Aorta (tissue), 5 donors: ENCODE measurements at regions not wholly inside any gene's neighbourhood (a gene's known extent, or its start where the extent isn't known, plus 50 kb on each side); places are given as distances from the start of the nearest gene placed in this dataset.

ENCODE experiments used
- ATAC-seq: fragments of 200-7000 bp; cut with Tn5 transposase; one replicate; pipeline ENCODE4 v1.9.1; 2022; ENCODE audit warnings: moderate library complexity; ENCODE audit not compliant: low FRiP score
- DNase-seq, 2 donors: peaks; one replicate each; pipeline ENCODE4 v3.0.0-alpha.2; 2020
- H3K27ac ChIP-seq, 2 donors: one replicate each; pipeline ENCODE4 v1.5.1; 2013; ENCODE audit warnings: low read length in 2 of 2, mild to moderate bottlenecking in 2 of 2, moderate library complexity in 2 of 2, control low read depth in 1 of 2, inconsistent platforms in 1 of 2, low read depth in 1 of 2
- H3K27me3 ChIP-seq, 2 donors: one replicate each; pipeline ENCODE4 v1.6.1; 2013; ENCODE audit warnings: control low read depth in 1 of 2, low read length in 1 of 2, mild to moderate bottlenecking in 1 of 2, moderate library complexity in 1 of 2; ENCODE audit not compliant: insufficient read depth in 2 of 2, control insufficient read depth in 1 of 2
- H3K36me3 ChIP-seq, 2 donors: one replicate each; pipeline ENCODE4 v1.6.1; 2013; ENCODE audit warnings: control low read depth in 1 of 2, low read length in 1 of 2, mild to moderate bottlenecking in 1 of 2; ENCODE audit not compliant: insufficient read depth in 2 of 2, control insufficient read depth in 1 of 2
- H3K4me1 ChIP-seq, 2 donors: one replicate each; pipeline ENCODE4 v1.6.1; 2013; ENCODE audit warnings: low read length in 2 of 2, control low read depth in 1 of 2, mild to moderate bottlenecking in 1 of 2, moderate library complexity in 1 of 2; ENCODE audit not compliant: insufficient read depth in 2 of 2, control insufficient read depth in 1 of 2
- H3K4me3 ChIP-seq, 2 donors: one replicate each; pipeline ENCODE4 v1.5.1; 2013; ENCODE audit warnings: low read length in 2 of 2, control low read depth in 1 of 2, mild to moderate bottlenecking in 1 of 2
- H3K9me3 ChIP-seq: one replicate; pipeline ENCODE4 v1.6.1; 2013; ENCODE audit warnings: mild to moderate bottlenecking, low read length; ENCODE audit not compliant: control insufficient read depth
- WGBS, 2 donors: extraction: QIAGEN DNeasy Blood & Tissue Kit; methylation state at CpG; one replicate each; pipeline ENCODE4 v1.1.7; 2013; 5-methylcytosine and 5-hydroxymethylcytosine counted together
- intact Hi-C, 2 donors: fragments of 100-400 bp; cut with DNase I; formaldehyde crosslinking; loops; one replicate each; pipeline versions ENCODE4 v1.14.2 to v1.15.0; 2022
- donor health status: healthy with polysubstance abuse.
- donor health status: Bipolar disorder and iron deficiency.
- donor health status: DM: no; HTN: no; CAD: no.
- donor health status: DM: no; HTN: no; CAD: no.
- donor health status: DM: yes; HTN: yes; CAD: no.

DNA sequence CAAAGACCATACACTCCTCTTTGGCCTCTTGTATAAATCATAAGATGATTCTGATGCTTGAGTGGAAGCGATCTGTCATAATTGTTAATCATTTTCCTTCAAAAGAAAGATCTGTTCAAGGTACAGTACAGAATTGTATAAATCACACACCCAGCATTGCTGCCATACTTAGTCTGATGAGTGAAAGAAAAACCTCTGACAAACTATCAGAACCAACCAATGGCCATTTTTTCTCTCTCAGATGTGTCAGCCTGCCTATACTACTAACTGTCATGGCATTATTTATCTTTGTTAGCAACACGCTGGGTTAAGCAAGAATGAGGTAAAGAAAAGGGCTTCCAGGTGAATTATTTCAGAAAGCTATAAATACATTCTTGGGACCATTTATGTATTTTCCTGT, 1112.7 kb upstream of the TENM4 start:
- no peaks in the 10 kb centered on the region for H3K4me1 ChIP-seq
- no peaks in the 10 kb centered on the region for H3K9me3 ChIP-seq
- DNase-seq = no peak
- 79 to 80% methylated on average over 2 of the region's 2 CpGs for WGBS, 2 donors
- no peak for ATAC-seq
- no peaks in the 10 kb centered on the region for H3K36me3 ChIP-seq
- intact Hi-C loops = no loop called here
- H3K4me3 ChIP-seq = no peak overlapping the region
- no peaks in the 10 kb centered on the region for H3K27me3 ChIP-seq
- no peak overlapping the region for H3K27ac ChIP-seq

DNA sequence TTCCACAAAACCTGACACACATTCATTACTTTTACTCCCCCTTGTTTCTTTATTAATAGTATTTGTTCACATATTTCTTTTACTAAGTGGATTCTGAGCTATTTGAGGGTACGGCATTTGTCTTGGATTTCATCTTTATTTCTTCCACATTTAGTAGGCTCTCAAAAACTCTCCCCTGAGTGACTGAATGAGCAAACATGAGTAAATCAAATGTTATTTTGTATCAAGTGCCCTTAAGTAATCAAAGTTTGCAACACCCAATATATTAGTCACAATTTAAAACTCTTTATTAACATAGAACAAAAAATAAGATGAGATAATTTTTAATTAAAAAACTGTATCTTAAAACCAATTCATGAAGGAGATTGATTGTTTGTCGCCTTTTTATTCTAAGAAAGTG, 1101.9 kb upstream of the TENM4 start:
- Histone ChIP-seq H3K9me3 (no peaks in the 10 kb centered on the region), H3K4me1 (no peaks in the 10 kb centered on the region), H3K36me3 (no peaks in the 10 kb centered on the region), H3K27ac (no peak overlapping the region), H3K27me3 (no peaks in the 10 kb centered on the region), H3K4me3 (no peak overlapping the region)
- WGBS, 2 donors = 76 to 84% methylated on average over 2 of the region's 2 CpGs
- no peak for DNase-seq
- ATAC-seq = no peak
- intact Hi-C loops = no loop called here

DNA sequence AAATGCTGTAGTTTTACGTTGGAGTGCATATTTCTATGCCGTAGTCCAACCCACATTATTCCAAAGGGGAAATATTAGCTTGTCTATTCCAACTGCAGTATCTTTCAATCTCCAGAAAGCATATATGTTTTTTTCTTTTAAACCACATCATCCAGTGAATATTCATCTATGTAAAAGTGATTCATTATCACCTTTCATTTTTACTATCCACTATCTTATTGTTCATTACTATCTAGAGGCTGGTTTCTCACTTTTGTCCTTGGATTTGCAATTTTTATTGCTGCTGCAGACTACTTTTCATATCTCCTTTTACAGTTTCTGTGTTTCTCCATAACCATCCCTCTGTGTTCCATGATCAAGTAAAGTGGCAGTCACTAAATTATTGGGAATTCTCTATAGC, 1097.2 kb upstream of the TENM4 start:
- H3K4me3 ChIP-seq = no peak overlapping the region
- DNase-seq = no peak
- no peaks in the 10 kb centered on the region for H3K4me1 ChIP-seq
- H3K27me3 ChIP-seq = no peaks in the 10 kb centered on the region
- intact Hi-C loops = no loop called here
- H3K27ac ChIP-seq = no peak overlapping the region
- no peaks in the 10 kb centered on the region for H3K36me3 ChIP-seq
- H3K9me3 ChIP-seq = no peaks in the 10 kb centered on the region
- 66 to 80% methylated on average over 2 of the region's 2 CpGs for WGBS, 2 donors
- no peak for ATAC-seq

DNA sequence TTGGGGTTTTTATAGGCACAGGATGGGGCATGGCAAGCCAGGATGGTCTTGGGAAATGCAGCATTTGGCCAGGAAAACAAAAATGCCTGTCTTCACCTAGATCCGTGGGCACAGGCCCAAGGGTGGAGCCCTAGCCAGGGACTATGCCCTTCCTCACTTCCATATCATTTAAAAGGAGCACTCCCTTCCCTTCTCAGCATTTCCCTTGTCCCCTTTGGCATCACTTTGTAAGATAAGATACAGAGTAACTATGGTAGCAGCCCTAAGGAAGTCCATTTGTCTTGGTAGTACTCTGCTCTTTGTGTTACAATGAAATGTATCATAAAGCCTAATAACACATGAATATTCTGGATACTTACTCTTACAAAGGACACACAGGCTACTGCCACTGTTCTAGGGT, 1092.6 kb upstream of the TENM4 start:
- Histone ChIP-seq H3K27me3 (no peaks in the 10 kb centered on the region), H3K36me3 (no peaks in the 10 kb centered on the region), H3K9me3 (no peaks in the 10 kb centered on the region), H3K4me1 (no peaks in the 10 kb centered on the region), H3K27ac (no peak overlapping the region), H3K4me3 (no peak overlapping the region)
- 88% methylated on average over 1 of the region's 1 CpG for WGBS, 2 donors
- ATAC-seq = no peak
- DNase-seq = no peak
- intact Hi-C loops = no loop called here

DNA sequence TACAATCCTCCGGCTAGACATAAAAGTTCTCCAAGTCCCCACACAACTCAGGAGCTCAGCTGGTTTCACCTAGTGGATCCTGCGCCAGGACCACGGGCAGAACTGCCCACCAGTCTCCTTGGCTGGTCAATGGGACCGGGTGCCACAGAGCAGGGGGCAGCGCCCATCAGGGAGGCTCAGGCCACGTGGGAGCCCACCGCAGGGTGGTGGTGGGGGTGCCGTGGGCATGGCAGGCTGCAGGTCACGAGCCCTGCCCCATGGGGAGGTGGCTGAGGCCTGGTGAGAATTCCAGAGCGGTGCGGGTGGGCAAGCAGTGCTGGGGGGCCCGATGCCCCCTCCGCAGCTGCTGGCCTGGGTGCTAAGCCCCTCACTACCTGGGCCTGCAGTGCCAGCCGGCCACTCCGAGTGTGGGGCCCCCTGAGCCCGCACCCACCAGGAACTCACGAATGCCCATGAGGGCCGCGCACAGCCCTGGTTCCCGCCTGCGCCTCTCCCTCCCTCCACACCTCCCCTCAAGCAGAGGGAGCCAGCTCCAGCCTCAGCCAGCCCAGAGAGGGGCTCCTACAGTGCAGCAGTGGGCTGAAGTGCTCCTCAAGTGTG, 1091.9 kb upstream of the TENM4 start:
- Histone ChIP-seq H3K9me3 (no peaks in the 10 kb centered on the region), H3K4me1 (no peaks in the 10 kb centered on the region), H3K27ac (no peak overlapping the region), H3K27me3 (no peaks in the 10 kb centered on the region), H3K4me3 (no peak overlapping the region), H3K36me3 (no peaks in the 10 kb centered on the region)
- DNase-seq (peak in 1 of 2 donors; percentile 56), ATAC-seq (no peak)
- 95 to 97% methylated on average over 18 to 21 of the region's 21 CpGs for WGBS, 2 donors
- intact Hi-C loops = no loop called here

DNA sequence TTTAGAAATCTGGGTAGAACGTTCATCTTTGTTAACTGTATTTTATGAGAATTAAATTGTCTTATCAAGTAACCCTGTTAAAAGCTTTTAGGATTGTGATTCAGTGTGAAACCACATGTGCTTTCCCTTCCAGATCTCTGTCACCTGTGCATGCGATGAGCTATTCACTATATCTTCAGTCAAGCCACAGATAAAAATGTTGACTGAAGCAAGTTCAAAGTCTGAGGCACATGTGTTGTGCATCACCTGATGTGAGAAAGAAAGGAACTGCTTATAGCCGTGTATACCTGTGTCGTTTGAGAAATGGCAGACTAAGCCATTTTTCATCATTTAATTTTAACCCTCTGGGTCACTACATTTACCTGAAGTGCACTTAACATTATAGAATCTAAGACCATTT, 1088.9 kb upstream of the TENM4 start:
- intact Hi-C loops = no loop called here
- Histone ChIP-seq H3K4me1 (no peaks in the 10 kb centered on the region), H3K27me3 (no peaks in the 10 kb centered on the region), H3K36me3 (no peaks in the 10 kb centered on the region), H3K9me3 (no peaks in the 10 kb centered on the region), H3K4me3 (no peak overlapping the region), H3K27ac (no peak overlapping the region)
- 78 to 83% methylated on average over 4 of the region's 4 CpGs for WGBS, 2 donors
- DNase-seq (no peak), ATAC-seq (no peak)

DNA sequence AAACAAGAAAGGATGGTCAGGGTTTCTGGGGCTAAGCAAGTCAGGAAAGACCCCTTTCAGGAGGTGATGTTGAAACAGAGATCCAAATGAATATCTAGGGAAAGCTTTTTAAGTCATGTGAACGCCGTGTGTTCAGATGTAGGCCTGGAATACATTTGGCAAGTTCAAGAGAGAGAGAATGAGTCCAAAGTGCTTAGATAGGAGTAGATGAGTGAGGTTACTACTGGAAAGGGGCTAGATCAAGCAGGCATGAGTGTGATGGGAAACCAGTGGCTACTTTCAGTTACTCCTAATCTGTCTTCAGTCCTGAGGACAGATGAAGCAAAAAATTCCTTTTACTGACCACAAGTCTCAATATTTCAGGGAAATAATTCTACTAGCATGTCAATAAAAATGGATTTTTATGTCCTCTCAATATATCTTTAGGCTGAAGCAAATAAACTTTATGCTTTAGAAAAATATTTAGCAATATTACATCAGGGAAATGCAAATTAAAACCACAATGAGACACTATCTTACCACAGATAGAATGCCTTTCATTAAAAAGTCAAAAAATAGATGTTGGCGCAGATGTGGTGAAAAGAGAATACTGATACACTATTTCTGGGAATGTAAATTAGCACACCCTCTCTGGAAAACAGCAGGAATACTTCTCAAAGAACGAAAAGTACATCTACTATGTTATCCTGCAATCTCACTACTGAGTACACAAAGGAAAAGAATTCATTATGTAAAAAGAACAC, 1085.0 kb upstream of the TENM4 start:
- ATAC-seq (no peak), DNase-seq (no peak)
- Histone ChIP-seq H3K9me3 (no peaks in the 10 kb centered on the region), H3K27ac (no peak overlapping the region), H3K27me3 (no peaks in the 10 kb centered on the region), H3K4me1 (peaks cover 0 to 3% of the 10 kb centered on the region in 2 donors), H3K36me3 (no peaks in the 10 kb centered on the region), H3K4me3 (no peak overlapping the region)
- WGBS, 2 donors = 79 to 80% methylated on average over 4 of the region's 4 CpGs
- intact Hi-C loops = no loop called here

DNA sequence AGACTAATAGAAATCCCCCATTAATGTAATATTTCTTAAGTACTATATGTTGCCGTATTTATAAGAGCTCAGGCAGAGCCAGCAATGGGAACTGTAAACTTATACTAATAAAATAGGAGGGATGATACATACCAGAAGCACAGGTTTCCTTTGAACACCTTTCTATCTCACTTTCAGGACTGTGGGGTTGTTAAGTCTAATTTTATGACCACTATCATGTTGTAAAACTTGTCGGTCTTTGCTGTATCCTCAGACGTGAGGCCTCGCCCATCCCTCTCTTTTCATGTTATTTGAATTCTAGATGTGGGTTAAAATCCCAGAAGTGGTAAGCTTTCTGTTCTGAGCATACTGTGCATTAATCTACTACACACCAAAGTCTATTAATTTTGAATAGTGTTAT, 1083.5 kb upstream of the TENM4 start:
- DNase-seq (no peak), ATAC-seq (no peak)
- intact Hi-C loops = no loop called here
- H3K27ac ChIP-seq = no peak overlapping the region
- no peaks in the 10 kb centered on the region for H3K36me3 ChIP-seq
- WGBS, 2 donors = 78 to 82% methylated on average over 4 of the region's 4 CpGs
- H3K4me1 ChIP-seq = peaks cover 3 to 5% of the 10 kb centered on the region in 2 donors
- H3K4me3 ChIP-seq = no peak overlapping the region
- no peaks in the 10 kb centered on the region for H3K9me3 ChIP-seq
- no peaks in the 10 kb centered on the region for H3K27me3 ChIP-seq

DNA sequence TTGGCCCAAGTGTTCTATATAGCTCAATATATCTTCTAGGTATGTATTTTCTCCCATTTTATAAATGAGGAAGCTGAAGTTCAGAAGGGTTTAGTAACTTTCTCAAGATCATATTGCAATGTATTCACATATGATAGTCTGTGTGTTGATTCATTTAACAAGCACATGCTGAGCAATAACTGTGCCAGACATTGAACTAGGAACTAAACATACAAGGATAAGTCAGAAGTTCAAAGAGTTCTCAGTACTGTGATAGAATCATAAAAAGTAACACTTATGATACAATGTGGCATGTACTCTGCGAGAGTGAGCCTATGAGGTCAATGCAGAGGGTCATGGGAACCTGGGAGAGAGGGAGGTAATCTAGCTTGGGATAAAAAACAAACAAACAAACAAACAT, 1082.2 kb upstream of the TENM4 start:
- Histone ChIP-seq H3K27me3 (no peaks in the 10 kb centered on the region), H3K4me1 (peaks cover 3 to 5% of the 10 kb centered on the region in 2 donors), H3K9me3 (no peaks in the 10 kb centered on the region), H3K4me3 (no peak overlapping the region), H3K27ac (peak overlapping the region in 1 of 2 donors; percentile 28), H3K36me3 (no peaks in the 10 kb centered on the region)
- DNase-seq = no peak
- no peak for ATAC-seq
- intact Hi-C loops = no loop called here
- WGBS, 2 donors = 97 to 100% methylated on average over 1 of the region's 1 CpG
